ENCODE measurements at regions not wholly inside any gene's neighbourhood (a gene's known extent, or its start where the extent isn't known, plus 50 kb on each side); places are given as distances from the start of the nearest gene placed in this dataset.

DNA sequence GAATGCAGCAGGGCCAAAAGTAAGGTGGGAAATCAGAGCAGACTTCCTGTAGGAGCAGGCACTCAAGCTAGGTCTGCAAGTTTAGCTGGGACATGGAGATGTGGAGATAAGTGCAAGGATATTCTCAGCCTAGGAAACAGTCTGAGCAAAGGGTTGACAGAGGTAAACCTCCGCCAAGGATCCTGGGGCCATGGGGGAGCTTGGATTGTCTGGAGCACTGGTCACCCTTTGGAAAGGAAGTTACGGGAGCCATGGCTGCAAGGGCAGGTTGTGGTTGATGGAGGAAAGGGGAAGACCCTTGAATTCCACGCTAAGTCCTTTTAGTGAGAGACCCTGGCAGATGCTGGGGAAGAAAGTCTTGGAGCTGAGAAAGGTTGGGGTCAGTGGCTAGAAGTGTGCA lies 150.9 kb downstream of the PTPRU start:
- Histone ChIP-seq H3K27ac (ENCODE audit: extremely low read length, insufficient read depth, low read length) (no peak overlapping the region), H3K9me3 (ENCODE audit: low read length) (no peaks in the 10 kb centered on the region), H3K27me3 (ENCODE audit: control insufficient read depth in 1 of 2, insufficient read depth in 2 of 2, low read length in 2 of 2) (peaks cover 1 to 8% of the 10 kb centered on the region in 2 experiments; a peak in 2 of 5 replicates), H2AFZ (ENCODE audit: low read length) (no peak overlapping the region), H3K4me2 (ENCODE audit: low read depth, low read length) (no peak overlapping the region), H3K4me1 (ENCODE audit: insufficient read depth, low read length) (no peaks in the 10 kb centered on the region), H3K9ac (ENCODE audit: insufficient read depth, low read depth, low read length) (no peak overlapping the region), H4K20me1 (ENCODE audit: insufficient read depth, low read length) (no peaks in the 10 kb centered on the region), H3K4me3 (replicated peaks in 1 of 3; ENCODE audit: insufficient read depth in 1 of 3, low read depth in 2 of 3, low read length in 3 of 3) (no peak overlapping the region), H3K79me2 (ENCODE audit: insufficient read depth, low read length) (no peaks in the 10 kb centered on the region), H3K36me3 (replicated peaks in 1 of 2; ENCODE audit: control insufficient read depth in 1 of 2, insufficient read depth in 2 of 2, low read length in 2 of 2) (no peaks in the 10 kb centered on the region)
- WGBS (ENCODE audit: low lambda C conversion rate), result 3% methylated on average over 3 of the region's 3 CpGs
- in situ Hi-C loops (cut with HindIII; ENCODE audit: extremely low pct_ligation_motif_present, low pct_unique_long_range_greater_than_20kb), result loop anchor here (25.0 kb wide), 1 partner anchor 700 kb away; no protein-coding TSS in a partner anchor
- ChIA-PET POLR2A (no interaction called here), CTCF (ENCODE audit: low intra/inter-chr PET ratio, low total read pairs) (no interaction called here)
- DNase-seq (ENCODE audit: low spot score), result no peak
- BruUV-seq (replicated peaks), result no TSS peak
- FAIRE-seq, result no peak
- no peak for ATAC-seq
- intact Hi-C loops (cut with micrococcal nuclease; ENCODE audit: unreplicated experiment), result no loop called here
- TF ChIP-seq, protein P1, sequence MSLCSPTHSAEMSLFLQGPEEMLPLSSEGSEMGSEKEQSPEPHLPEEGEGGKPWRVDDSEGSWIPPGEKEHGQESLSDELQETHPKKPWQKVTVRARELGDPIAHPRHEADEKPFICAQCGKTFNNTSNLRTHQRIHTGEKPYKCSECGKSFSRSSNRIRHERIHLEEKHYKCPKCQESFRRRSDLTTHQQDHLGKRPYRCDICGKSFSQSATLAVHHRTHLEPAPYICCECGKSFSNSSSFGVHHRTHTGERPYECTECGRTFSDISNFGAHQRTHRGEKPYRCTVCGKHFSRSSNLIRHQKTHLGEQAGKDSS (CRISPR knock-in tag; IDR thresholded peaks at IDR 0.05; ENCODE audit: borderline replicate concordance, low read depth), result no peak
- no peak for TF ChIP-seq ZNF713 (CRISPR knock-in tag; IDR thresholded peaks at IDR 0.05)
- TF ChIP-seq, protein P2, sequence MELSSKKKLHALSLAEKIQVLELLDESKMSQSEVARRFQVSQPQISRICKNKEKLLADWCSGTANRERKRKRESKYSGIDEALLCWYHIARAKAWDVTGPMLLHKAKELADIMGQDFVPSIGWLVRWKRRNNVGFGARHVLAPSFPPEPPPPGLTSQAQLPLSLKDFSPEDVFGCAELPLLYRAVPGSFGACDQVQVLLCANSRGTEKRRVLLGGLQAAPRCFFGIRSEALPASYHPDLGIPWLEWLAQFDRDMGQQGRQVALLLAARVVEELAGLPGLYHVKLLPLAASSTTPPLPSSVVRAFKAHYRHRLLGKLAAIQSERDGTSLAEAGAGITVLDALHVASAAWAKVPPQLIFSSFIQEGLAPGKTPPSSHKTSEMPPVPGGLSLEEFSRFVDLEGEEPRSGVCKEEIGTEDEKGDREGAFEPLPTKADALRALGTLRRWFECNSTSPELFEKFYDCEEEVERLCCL (CRISPR knock-in tag; IDR thresholded peaks at IDR 0.05; ENCODE audit: borderline replicate concordance), result no peak
- TF ChIP-seq, protein P3, sequence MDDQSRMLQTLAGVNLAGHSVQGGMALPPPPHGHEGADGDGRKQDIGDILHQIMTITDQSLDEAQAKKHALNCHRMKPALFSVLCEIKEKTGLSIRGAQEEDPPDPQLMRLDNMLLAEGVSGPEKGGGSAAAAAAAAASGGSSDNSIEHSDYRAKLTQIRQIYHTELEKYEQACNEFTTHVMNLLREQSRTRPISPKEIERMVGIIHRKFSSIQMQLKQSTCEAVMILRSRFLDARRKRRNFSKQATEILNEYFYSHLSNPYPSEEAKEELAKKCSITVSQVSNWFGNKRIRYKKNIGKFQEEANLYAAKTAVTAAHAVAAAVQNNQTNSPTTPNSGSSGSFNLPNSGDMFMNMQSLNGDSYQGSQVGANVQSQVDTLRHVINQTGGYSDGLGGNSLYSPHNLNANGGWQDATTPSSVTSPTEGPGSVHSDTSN (CRISPR knock-in tag; IDR thresholded peaks at IDR 0.05; ENCODE audit: borderline replicate concordance), result no peak
- TF ChIP-seq HOXD1 (CRISPR knock-in tag; IDR thresholded peaks at IDR 0.05), result no peak
- TF ChIP-seq, protein P4, sequence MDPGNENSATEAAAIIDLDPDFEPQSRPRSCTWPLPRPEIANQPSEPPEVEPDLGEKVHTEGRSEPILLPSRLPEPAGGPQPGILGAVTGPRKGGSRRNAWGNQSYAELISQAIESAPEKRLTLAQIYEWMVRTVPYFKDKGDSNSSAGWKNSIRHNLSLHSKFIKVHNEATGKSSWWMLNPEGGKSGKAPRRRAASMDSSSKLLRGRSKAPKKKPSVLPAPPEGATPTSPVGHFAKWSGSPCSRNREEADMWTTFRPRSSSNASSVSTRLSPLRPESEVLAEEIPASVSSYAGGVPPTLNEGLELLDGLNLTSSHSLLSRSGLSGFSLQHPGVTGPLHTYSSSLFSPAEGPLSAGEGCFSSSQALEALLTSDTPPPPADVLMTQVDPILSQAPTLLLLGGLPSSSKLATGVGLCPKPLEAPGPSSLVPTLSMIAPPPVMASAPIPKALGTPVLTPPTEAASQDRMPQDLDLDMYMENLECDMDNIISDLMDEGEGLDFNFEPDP (CRISPR knock-in tag; conservative IDR thresholded peaks at IDR 0.05), result no peak
- TF ChIP-seq FOXJ3 (CRISPR knock-in tag; IDR thresholded peaks at IDR 0.05; ENCODE audit: borderline replicate concordance), result no peak
- TF ChIP-seq, protein P5, sequence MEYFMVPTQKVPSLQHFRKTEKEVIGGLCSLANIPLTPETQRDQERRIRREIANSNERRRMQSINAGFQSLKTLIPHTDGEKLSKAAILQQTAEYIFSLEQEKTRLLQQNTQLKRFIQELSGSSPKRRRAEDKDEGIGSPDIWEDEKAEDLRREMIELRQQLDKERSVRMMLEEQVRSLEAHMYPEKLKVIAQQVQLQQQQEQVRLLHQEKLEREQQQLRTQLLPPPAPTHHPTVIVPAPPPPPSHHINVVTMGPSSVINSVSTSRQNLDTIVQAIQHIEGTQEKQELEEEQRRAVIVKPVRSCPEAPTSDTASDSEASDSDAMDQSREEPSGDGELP (IDR thresholded peaks at IDR 0.05; ENCODE audit: borderline replicate concordance, low read depth), result no peak
- no peak for TF ChIP-seq KAT7 (CRISPR knock-in tag; IDR thresholded peaks at IDR 0.05; ENCODE audit: borderline replicate concordance)
- TF ChIP-seq NR2F2 (IDR thresholded peaks at IDR 0.05; ENCODE audit: borderline replicate concordance, low read depth), result no peak
- TF ChIP-seq SP1 (IDR thresholded peaks at IDR 0.05), result no peak
- no peak for TF ChIP-seq SP1 (CRISPR knock-in tag; IDR thresholded peaks at IDR 0.05)
- TF ChIP-seq, protein P6, sequence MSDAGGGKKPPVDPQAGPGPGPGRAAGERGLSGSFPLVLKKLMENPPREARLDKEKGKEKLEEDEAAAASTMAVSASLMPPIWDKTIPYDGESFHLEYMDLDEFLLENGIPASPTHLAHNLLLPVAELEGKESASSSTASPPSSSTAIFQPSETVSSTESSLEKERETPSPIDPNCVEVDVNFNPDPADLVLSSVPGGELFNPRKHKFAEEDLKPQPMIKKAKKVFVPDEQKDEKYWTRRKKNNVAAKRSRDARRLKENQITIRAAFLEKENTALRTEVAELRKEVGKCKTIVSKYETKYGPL (CRISPR knock-in tag; IDR thresholded peaks at IDR 0.05), result no peak
- TF ChIP-seq ELF3 (CRISPR knock-in tag; IDR thresholded peaks at IDR 0.05), result no peak
- TF ChIP-seq ZNF263 (CRISPR knock-in tag; IDR thresholded peaks at IDR 0.05), result no peak
- TF ChIP-seq ZNF44 (CRISPR knock-in tag; IDR thresholded peaks at IDR 0.05), result no peak
- no peak for TF ChIP-seq ZNF292 (CRISPR knock-in tag; IDR thresholded peaks at IDR 0.05; ENCODE audit: borderline replicate concordance, low read depth)
- TF ChIP-seq ZNF274 (CRISPR knock-in tag; IDR thresholded peaks at IDR 0.05), result no peak
- TF ChIP-seq PAF1 (CRISPR knock-in tag; IDR thresholded peaks at IDR 0.05), result no peak
